HepG2 (cell line): ENCODE measurements at regions not wholly inside any gene's neighbourhood (a gene's known extent, or its start where the extent isn't known, plus 50 kb on each side); places are given as distances from the start of the nearest gene placed in this dataset.

Experiments
- ATAC-seq: fragments of 200-7000 bp; cut with Tn5 transposase; 3 replicates; pipeline ENCODE4 v1.9.1; 2020; ENCODE audit warnings: mild to moderate bottlenecking, moderate library complexity
- BruUV-seq: library from RNA; stranded (reverse); fragments of 400-500 nt; replicated peaks from 2 replicates; lab custom pipeline; 2021; lab: Mats Ljungman, UMichigan
- CTCF ChIA-PET: fragments of 300-600 bp; formaldehyde crosslinking; extraction: SDS; loops from one replicate; lab custom pipeline; 2021; ENCODE audit warnings: low total read pairs, inconsistent platforms, low intra/inter-chr PET ratio; lab: Yijun Ruan, JAX
- POLR2A ChIA-PET: fragments of 350-600 bp; sonication (Branson Sonifier 250); formaldehyde crosslinking; loops from one replicate; lab custom pipeline; 2020; ENCODE audit warnings: antibody characterized with exemption, inconsistent platforms; lab: Yijun Ruan, JAX
- DNase-seq: peaks from one replicate; pipeline ENCODE4 v3.0.0-alpha.2; 2015; ENCODE audit warnings: low spot score
- FAIRE-seq: peaks from 3 replicates; lab custom pipeline; 2011; peaks lifted over from hg19 to GRCh38; lab: Jason Lieb, UNC
- H2AFZ ChIP-seq: one replicate; pipeline ENCODE4 v1.6.1; 2011; ENCODE audit warnings: low read length, inconsistent platforms
- H3K27ac ChIP-seq: fragments of 300-600 bp; 3 replicates; pipeline ENCODE4 v1.8.0; 2011; ENCODE audit warnings: mixed run types, mild to moderate bottlenecking, mixed read lengths, low read length, inconsistent platforms; ENCODE audit not compliant: insufficient read depth; ENCODE audit errors: extremely low read length
- H3K27me3 ChIP-seq, 2 experiments: fragments of 200-600 bp in 1 of 2; 2 replicates in 1 of 2; 3 replicates in 1 of 2; pipeline versions ENCODE4 v1.6.0 to v1.8.0; 2011; ENCODE audit warnings: low read length in 2 of 2, mild to moderate bottlenecking in 2 of 2, moderate library complexity in 2 of 2, inconsistent platforms in 1 of 2; ENCODE audit not compliant: insufficient read depth in 2 of 2, control insufficient read depth in 1 of 2
- H3K36me3 ChIP-seq, 2 experiments: fragments of 200-600 bp in 1 of 2; replicated peaks in 1 of 2; 2 replicates in 1 of 2; 3 replicates in 1 of 2; pipeline versions ENCODE4 v1.5.1 to v1.8.0; 2011; ENCODE audit warnings: low read length in 2 of 2, inconsistent platforms in 1 of 2; ENCODE audit not compliant: insufficient read depth in 2 of 2, control insufficient read depth in 1 of 2
- H3K4me1 ChIP-seq: 2 replicates; pipeline ENCODE4 v1.5.1; 2012; ENCODE audit warnings: low read length, inconsistent platforms; ENCODE audit not compliant: insufficient read depth
- H3K4me2 ChIP-seq: 2 replicates; pipeline ENCODE4 v1.6.0; 2011; ENCODE audit warnings: low read depth, low read length, inconsistent platforms
- H3K4me3 ChIP-seq, 3 experiments: fragments of 200-600 bp in 1 of 3; sonication (generic), shearing (Covaris generic) in 1 of 3; replicated peaks in 1 of 3; 2 replicates each; pipeline ENCODE4 v1.5.1; 2011 to 2016; ENCODE audit warnings: low read length in 3 of 3, inconsistent platforms in 2 of 3, low read depth in 2 of 3, mild to moderate bottlenecking in 2 of 3, control low read depth in 1 of 3, mixed read lengths in 1 of 3; ENCODE audit not compliant: insufficient read depth in 1 of 3
- H3K79me2 ChIP-seq: one replicate; pipeline ENCODE4 v1.6.1; 2011; ENCODE audit warnings: low read length, inconsistent platforms; ENCODE audit not compliant: insufficient read depth
- H3K9ac ChIP-seq: 2 replicates; pipeline ENCODE4 v1.6.0; 2011; ENCODE audit warnings: mild to moderate bottlenecking, low read depth, low read length, inconsistent platforms; ENCODE audit not compliant: insufficient read depth
- H3K9me3 ChIP-seq: 2 replicates; pipeline ENCODE4 v1.5.1; 2012; ENCODE audit warnings: mild to moderate bottlenecking, low read length
- H4K20me1 ChIP-seq: 2 replicates; pipeline ENCODE4 v1.6.0; 2011; ENCODE audit warnings: inconsistent platforms, mild to moderate bottlenecking, low read length, moderate library complexity; ENCODE audit not compliant: insufficient read depth
- FOXA3 ChIP-seq: IDR thresholded peaks from 2 replicates; pipeline ENCODE4 v1.6.1; 2016; ENCODE audit warnings: missing genetic modification reagents, missing compliant biosample characterization
- HMG20A ChIP-seq: IDR thresholded peaks from 2 replicates; pipeline ENCODE4 v1.6.1; 2016; ENCODE audit warnings: borderline replicate concordance
- HNRNPH1 ChIP-seq: fragments of 200-400 bp; formaldehyde crosslinking; optimal IDR thresholded peaks from 2 replicates; pipeline ENCODE3; 2017; ENCODE audit warnings: mild to moderate bottlenecking, low read depth, low read length
- KDM2A ChIP-seq: sonication (generic); formaldehyde crosslinking; IDR thresholded peaks from 2 replicates; pipeline ENCODE4 v1.4.0; 2020; ENCODE audit warnings: low read depth, missing genetic modification reagents, borderline replicate concordance
- NCOA2 ChIP-seq: sonication (generic); formaldehyde crosslinking; IDR thresholded peaks from 2 replicates; pipeline ENCODE4 v1.8.0; 2022; ENCODE audit warnings: inconsistent platforms
- NFATC3 ChIP-seq: sonication (generic); formaldehyde crosslinking; IDR thresholded peaks from 2 replicates; pipeline ENCODE4 v1.5.1; 2020; ENCODE audit warnings: mild to moderate bottlenecking, missing genetic modification reagents
- ZNF326 ChIP-seq: sonication (generic); formaldehyde crosslinking; IDR thresholded peaks from 2 replicates; pipeline ENCODE4 v1.4.0; 2020; ENCODE audit warnings: missing genetic modification reagents, borderline replicate concordance
- ZNF678 ChIP-seq: sonication (generic); formaldehyde crosslinking; IDR thresholded peaks from 2 replicates; pipeline ENCODE4 v1.4.0; 2020; ENCODE audit warnings: mild to moderate bottlenecking, missing genetic modification reagents
- ZNF749 ChIP-seq: sonication (generic); formaldehyde crosslinking; IDR thresholded peaks from 2 replicates; pipeline ENCODE4 v1.8.0; 2022; ENCODE audit warnings: mild to moderate bottlenecking, missing genetic modification reagents, moderate library complexity, borderline replicate concordance
- WGBS: methylation state at CpG from one replicate; pipeline ENCODE4 v1.1.6; 2017; ENCODE audit warnings: low lambda C conversion rate; 5-methylcytosine and 5-hydroxymethylcytosine counted together
- in situ Hi-C: cut with HindIII; loops from 2 replicates; pipeline ENCODE4 v1.10.0; 2017; ENCODE audit warnings: low pct_unique_long_range_greater_than_20kb; ENCODE audit not compliant: extremely low pct_ligation_motif_present
- intact Hi-C: fragments of 100-400 bp; cut with micrococcal nuclease; formaldehyde crosslinking; loops from one replicate; pipeline ENCODE4 v1.10.0; 2022; ENCODE audit not compliant: unreplicated experiment

GRCh38 chr6:85250586-85251220, 199.2 kb upstream of the NT5E start:
- Histone ChIP-seq H3K9me3 (peaks cover 12% of the 10 kb centered on the region), H2AFZ (no peak overlapping the region), H3K4me2 (no peak overlapping the region), H3K36me3 (no peaks in the 10 kb centered on the region), H3K27me3 (no peaks in the 10 kb centered on the region), H3K4me1 (no peaks in the 10 kb centered on the region), H3K4me3 (no peak overlapping the region), H4K20me1 (no peaks in the 10 kb centered on the region), H3K9ac (no peak overlapping the region), H3K27ac (no peak overlapping the region), H3K79me2 (no peaks in the 10 kb centered on the region)
- CTCF ChIA-PET, result no interaction called here
- FAIRE-seq, result no peak
- TF ChIP-seq NCOA2 (CRISPR knock-in tag), result no peak
- no peak for TF ChIP-seq ZNF326 (CRISPR knock-in tag)
- no peak for TF ChIP-seq KDM2A
- no peak for TF ChIP-seq HMG20A (CRISPR knock-in tag)
- no peak for TF ChIP-seq NFATC3 (CRISPR knock-in tag)
- TF ChIP-seq FOXA3 (CRISPR knock-in tag), result no peak
- intact Hi-C loops, result no loop called here
- no peak for ATAC-seq
- POLR2A ChIA-PET, result no interaction called here
- BruUV-seq, result no TSS peak
- peak; percentile 3 for DNase-seq
- in situ Hi-C loops, result no loop called here
- WGBS, result 0% methylated on average over 5 of the region's 5 CpGs

GRCh38 chr6:85245004-85245403, 204.9 kb upstream of the NT5E start:
- ATAC-seq (no peak), FAIRE-seq (no peak), DNase-seq (no peak)
- intact Hi-C loops (no loop called here), in situ Hi-C loops (no loop called here)
- 9% methylated on average over 3 of the region's 3 CpGs for WGBS
- POLR2A ChIA-PET, result interaction anchor here (0.6 kb wide), 1 partner anchor 219 kb away, joined by 4 read pairs; no protein-coding TSS in a partner anchor
- no peak for TF ChIP-seq HNRNPH1
- no peak for TF ChIP-seq ZNF749 (CRISPR knock-in tag)
- no peak for TF ChIP-seq ZNF678 (CRISPR knock-in tag)
- BruUV-seq, result no TSS peak
- Histone ChIP-seq H2AFZ (no peak overlapping the region), H4K20me1 (no peaks in the 10 kb centered on the region), H3K4me2 (no peak overlapping the region), H3K4me1 (no peaks in the 10 kb centered on the region), H3K79me2 (no peaks in the 10 kb centered on the region), H3K27ac (no peak overlapping the region), H3K36me3 (no peaks in the 10 kb centered on the region), H3K9me3 (no peaks in the 10 kb centered on the region), H3K4me3 (no peak overlapping the region), H3K9ac (no peak overlapping the region), H3K27me3 (no peaks in the 10 kb centered on the region)
- CTCF ChIA-PET, result no interaction called here
